ENCODE measurements at regions not wholly inside any gene's neighbourhood (a gene's known extent, or its start where the extent isn't known, plus 50 kb on each side); places are given as distances from the start of the nearest gene placed in this dataset.

DNA sequence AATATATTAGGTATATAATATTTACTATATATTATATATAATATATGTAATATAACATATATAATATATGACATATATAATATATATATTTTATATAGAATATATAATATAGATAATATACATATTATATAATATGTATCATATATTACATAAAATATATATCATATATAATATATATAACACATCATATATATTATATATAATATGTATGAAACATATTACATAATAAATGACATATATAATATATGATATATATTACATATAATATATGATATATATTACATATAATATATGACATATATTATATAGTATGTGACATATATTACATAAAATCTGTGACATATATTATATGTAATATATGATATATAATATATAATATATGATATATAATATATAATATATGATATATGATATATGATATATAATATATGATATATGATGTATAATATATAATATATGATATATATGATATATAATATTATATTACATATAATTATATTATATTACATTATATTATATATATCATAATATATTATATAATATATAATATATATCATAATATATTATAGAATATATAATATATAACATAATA is 119.5 kb upstream of the RIMBP3 start:
- no peak for DNase-seq

DNA sequence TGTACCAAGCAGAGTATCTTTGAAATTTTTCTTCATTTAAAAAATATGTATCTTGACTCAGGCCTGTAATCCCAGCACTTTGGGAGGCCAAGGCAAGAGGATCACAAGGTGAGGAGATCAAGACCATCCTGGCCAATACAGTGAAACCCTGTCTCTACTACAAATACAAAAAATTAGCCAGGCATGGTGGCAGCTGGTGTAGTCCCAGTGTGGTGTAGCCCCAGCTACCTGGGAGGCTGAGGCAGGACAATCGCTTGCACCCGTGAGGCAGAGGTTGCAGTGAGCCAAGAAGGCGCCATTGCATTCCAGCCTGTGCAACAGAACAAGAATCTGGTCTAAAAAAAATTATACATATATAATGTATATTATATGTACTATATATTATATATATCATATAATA is 118.7 kb upstream of the RIMBP3 start:
- peak; percentile 0 to 40 for DNase-seq
